ENCODE measurements at regions not wholly inside any gene's neighbourhood (a gene's known extent, or its start where the extent isn't known, plus 50 kb on each side); places are given as distances from the start of the nearest gene placed in this dataset.

DNA sequence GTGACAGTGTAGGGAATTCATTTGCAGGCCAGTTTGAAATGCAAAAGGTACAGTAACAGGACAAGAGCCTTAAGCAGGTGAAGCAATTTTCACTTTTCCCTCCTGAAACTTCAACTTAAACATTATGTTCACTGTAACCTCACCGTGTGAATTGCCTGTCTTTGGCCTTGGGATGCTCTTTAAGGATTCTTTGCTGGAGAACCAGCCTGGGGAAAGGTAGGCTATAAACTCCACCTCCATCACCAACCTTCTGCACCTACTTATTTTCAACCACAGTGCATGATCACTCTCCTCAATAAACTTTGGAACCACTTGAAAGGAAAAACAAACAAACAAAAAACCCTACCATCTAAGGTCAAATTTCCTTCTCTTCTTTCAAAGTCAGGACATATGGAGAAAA, 300.5 kb downstream of the TLE1 start:
- Histone ChIP-seq H3K27ac (ENCODE audit: low read length) (no peak overlapping the region), H3K4me3 (ENCODE audit: low read length) (no peak overlapping the region), H3K4me1 (ENCODE audit: low read length) (no peaks in the 10 kb centered on the region)

DNA sequence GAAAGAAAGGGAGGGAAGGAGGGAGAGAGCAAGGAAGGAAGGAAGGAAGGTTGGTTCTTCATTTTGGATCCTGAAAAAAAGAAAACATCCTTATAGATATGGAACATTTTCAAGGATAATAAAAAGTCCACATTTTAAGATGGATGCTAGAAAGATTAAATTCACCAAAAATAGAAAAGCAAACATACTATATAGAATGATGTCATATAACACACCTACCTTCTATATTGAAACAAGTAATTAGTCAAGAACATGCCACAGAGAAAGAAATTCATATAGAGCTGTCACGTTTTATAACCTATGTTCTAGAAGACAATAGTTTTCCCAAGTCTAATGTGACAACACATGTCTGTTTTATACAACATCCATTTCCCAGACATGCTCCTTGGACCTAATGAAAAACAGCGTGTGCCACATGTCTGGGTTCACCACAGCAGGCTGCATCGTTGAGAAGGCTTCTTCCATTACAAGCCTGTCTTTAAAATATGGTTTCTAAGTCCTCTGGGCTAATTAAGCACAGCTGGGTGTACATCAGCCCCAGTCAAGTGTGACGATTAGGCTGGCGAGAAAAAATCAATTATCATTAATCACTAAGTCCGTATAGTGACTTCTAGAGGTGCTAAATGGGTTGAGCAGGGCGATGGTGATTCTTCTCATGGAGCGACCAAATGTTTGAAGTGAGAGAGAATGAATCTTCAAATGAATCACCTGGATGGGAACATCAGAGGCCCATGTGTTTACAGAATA, 301.8 kb downstream of the TLE1 start:
- TF ChIP-seq EZH2 (optimal IDR thresholded peaks at IDR 0.05; ENCODE audit: low read depth, low read length) (no peak), CTCF (IDR thresholded peaks at IDR 0.05; ENCODE audit: low read length) (no peak)
- Histone ChIP-seq H4K20me1 (ENCODE audit: insufficient read depth, low read length) (no peaks in the 10 kb centered on the region), H3K27ac (ENCODE audit: low read length) (no peak overlapping the region), H3K4me1 (ENCODE audit: low read length) (no peaks in the 10 kb centered on the region), H3K36me3 (replicated peaks; ENCODE audit: insufficient read depth, low read length) (no peaks in the 10 kb centered on the region), H3K79me2 (ENCODE audit: low read length) (no peaks in the 10 kb centered on the region), H3K9ac (ENCODE audit: low read length) (no peak overlapping the region), H3K27me3 (replicated peaks; ENCODE audit: insufficient read depth, low read length) (no peaks in the 10 kb centered on the region), H3K9me3 (replicated peaks; ENCODE audit: insufficient read depth, low read length) (no peaks in the 10 kb centered on the region), H2AFZ (ENCODE audit: low read length) (no peak overlapping the region), H3K4me2 (ENCODE audit: low read depth, low read length) (no peak overlapping the region), H3K4me3 (ENCODE audit: low read length) (no peak overlapping the region), H3F3A (ENCODE audit: insufficient read depth, low read length) (no peaks in the 10 kb centered on the region), H3K9me2 (replicated peaks; ENCODE audit: insufficient read depth, low read length) (no peaks in the 10 kb centered on the region)
- no peak for DNase-seq

More for the DNA sequence above, 300.5 kb downstream of the TLE1 start:
- no peak for DNase-seq
- H4K20me1 ChIP-seq (ENCODE audit: insufficient read depth, low read length), result no peaks in the 10 kb centered on the region
- no peaks in the 10 kb centered on the region for H3K9me3 ChIP-seq (replicated peaks; ENCODE audit: insufficient read depth, low read length)
- H3K9ac ChIP-seq (ENCODE audit: low read length), result no peak overlapping the region
- no peaks in the 10 kb centered on the region for H3K27me3 ChIP-seq (replicated peaks; ENCODE audit: insufficient read depth, low read length)
- no peak overlapping the region for H2AFZ ChIP-seq (ENCODE audit: low read length)
- TF ChIP-seq EZH2phosphoT487 (IDR thresholded peaks at IDR 0.05; ENCODE audit: low read length), result no peak
- no peak for TF ChIP-seq EZH2 (optimal IDR thresholded peaks at IDR 0.05; ENCODE audit: low read depth, low read length)
- TF ChIP-seq CTCF (IDR thresholded peaks at IDR 0.05; ENCODE audit: low read length), result no peak
- no peaks in the 10 kb centered on the region for H3K79me2 ChIP-seq (ENCODE audit: low read length)
- H3F3A ChIP-seq (ENCODE audit: insufficient read depth, low read length), result no peaks in the 10 kb centered on the region
- H3K9me2 ChIP-seq (replicated peaks; ENCODE audit: insufficient read depth, low read length), result no peaks in the 10 kb centered on the region
- no peak overlapping the region for H3K4me2 ChIP-seq (ENCODE audit: low read depth, low read length)
- H3K36me3 ChIP-seq (replicated peaks; ENCODE audit: insufficient read depth, low read length), result no peaks in the 10 kb centered on the region

- no peak overlapping the region for H3K4me3 ChIP-seq (ENCODE audit: low read length)
- no peak for DNase-seq
- TF ChIP-seq EZH2phosphoT487 (IDR thresholded peaks at IDR 0.05; ENCODE audit: low read length) (no peak), EZH2 (optimal IDR thresholded peaks at IDR 0.05; ENCODE audit: low read depth, low read length) (no peak), CTCF (IDR thresholded peaks at IDR 0.05; ENCODE audit: low read length) (no peak)
- no peak overlapping the region for H3K4me2 ChIP-seq (ENCODE audit: low read depth, low read length)
- no peaks in the 10 kb centered on the region for H3K79me2 ChIP-seq (ENCODE audit: low read length)
- H4K20me1 ChIP-seq (ENCODE audit: insufficient read depth, low read length), result no peaks in the 10 kb centered on the region
- H3K36me3 ChIP-seq (replicated peaks; ENCODE audit: insufficient read depth, low read length), result no peaks in the 10 kb centered on the region
- H3K27ac ChIP-seq (ENCODE audit: low read length), result no peak overlapping the region
- H3K27me3 ChIP-seq (replicated peaks; ENCODE audit: insufficient read depth, low read length), result no peaks in the 10 kb centered on the region
- H3K4me1 ChIP-seq (ENCODE audit: low read length), result no peaks in the 10 kb centered on the region
- H3K9ac ChIP-seq (ENCODE audit: low read length), result no peak overlapping the region
- H2AFZ ChIP-seq (ENCODE audit: low read length), result no peak overlapping the region
- H3K9me2 ChIP-seq (replicated peaks; ENCODE audit: insufficient read depth, low read length), result no peaks in the 10 kb centered on the region
- no peaks in the 10 kb centered on the region for H3K9me3 ChIP-seq (replicated peaks; ENCODE audit: insufficient read depth, low read length)
- no peaks in the 10 kb centered on the region for H3F3A ChIP-seq (ENCODE audit: insufficient read depth, low read length)
Measured at GRCh38 chr9:81384911-81385310, 304.4 kb downstream of the TLE1 start.
